GM18951 (cell line): ENCODE measurements at regions not wholly inside any gene's neighbourhood (a gene's known extent, or its start where the extent isn't known, plus 50 kb on each side); places are given as distances from the start of the nearest gene placed in this dataset.
"Not testable (repeated sequence)": the region's sequence is repeated elsewhere in the genome, so short reads cannot be mapped to it uniquely, and the experiment has no call there.

Experiments
- POLR2A ChIP-seq: IDR thresholded peaks from 4 replicates; pipeline ENCODE4 v1.6.1; 2011; ENCODE audit warnings: mild to moderate bottlenecking; ENCODE audit not compliant: insufficient read length, insufficient read depth; ENCODE audit errors: extremely low read depth
- in situ Hi-C: fragments of 300-500 bp; cut with MboI; formaldehyde crosslinking; loops from one replicate; pipeline ENCODE4 v1.12.0; 2022; ENCODE audit warnings: low sequenced_read_pairs, mixed read lengths, inconsistent platforms; ENCODE audit not compliant: unreplicated experiment

DNA sequence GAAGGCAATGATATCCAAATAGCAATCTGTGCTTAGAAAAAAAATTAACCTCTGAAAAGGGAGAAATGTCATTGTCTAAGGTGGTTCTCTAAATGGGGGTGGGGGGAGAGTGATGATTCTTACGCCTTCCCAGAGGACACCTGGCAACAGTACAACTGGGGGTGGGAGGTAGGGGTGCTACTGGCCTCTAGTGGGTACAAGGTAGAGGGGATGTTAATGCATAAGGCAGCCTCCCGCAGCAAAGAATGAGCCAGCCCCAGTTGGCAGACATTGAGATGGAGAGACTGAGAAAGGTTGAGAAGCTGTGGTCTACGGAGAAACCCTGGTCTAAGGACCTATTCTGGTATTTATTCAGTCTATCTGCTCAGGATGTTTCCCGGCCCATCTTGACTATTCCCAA is 472.2 kb upstream of the RUNX1 start:
- TF ChIP-seq POLR2A = no peak
- in situ Hi-C loops = no loop called here

DNA sequence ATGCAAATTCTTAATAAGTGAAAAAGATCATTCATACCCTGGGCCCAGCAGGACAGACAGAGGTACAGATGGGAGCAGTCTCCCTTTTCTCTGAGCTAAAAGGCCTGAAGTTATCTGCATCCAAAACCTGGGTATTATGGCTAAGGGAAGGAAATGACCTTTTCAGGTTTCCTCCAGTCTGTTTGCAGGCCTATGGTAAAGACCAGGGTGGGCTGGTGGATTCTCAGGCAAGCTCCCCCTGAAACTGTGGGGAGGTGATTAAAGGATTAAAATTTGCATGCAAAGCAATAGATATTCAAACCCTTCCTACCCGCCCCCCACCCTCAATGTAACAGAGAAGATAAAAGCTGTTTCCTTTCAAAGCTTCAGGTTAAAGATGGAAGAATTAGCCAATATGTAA is 471.8 kb upstream of the RUNX1 start:
- TF ChIP-seq POLR2A = no peak

DNA sequence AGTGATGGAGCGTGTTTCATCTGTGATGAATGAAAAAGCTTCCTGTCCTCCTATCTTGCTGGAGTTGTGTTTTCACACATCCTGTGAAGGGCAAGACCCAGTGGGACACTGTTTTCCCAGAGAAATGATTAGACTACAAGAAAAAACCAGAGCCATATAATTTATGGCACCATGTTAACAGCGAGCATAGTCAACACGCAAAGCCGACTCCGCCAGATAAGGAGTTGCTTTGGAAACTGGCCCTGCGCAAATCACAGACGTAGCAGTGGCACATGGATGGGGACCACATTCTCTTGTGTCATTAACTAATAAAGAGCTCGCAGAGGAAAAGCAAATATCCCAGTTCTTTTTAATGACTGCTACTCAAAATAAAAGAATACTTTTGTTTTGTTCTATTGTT is 471.2 kb upstream of the RUNX1 start:
- in situ Hi-C loops = no loop called here
- no peak for TF ChIP-seq POLR2A

More for the DNA sequence above, 471.8 kb upstream of the RUNX1 start:
- in situ Hi-C loops = no loop called here

DNA sequence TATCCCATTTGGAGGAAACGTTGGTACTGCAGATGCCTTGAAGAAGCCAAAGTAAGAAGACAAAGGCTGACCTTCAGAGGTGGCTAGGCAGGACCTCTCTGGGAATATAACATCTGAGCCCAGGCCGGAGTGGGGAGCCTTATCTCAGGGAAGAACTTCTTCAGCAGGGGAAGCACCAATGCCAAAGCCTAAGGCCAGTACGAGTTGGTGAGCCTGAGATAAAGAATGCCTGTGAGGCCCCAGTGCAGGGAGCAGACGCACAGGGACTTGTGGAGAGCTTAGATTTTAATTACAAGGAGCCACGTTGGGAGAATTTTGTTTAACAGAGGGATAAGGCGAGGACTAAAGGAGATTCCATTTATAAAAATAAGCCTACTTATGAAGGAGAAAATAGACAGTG is 468.8 kb upstream of the RUNX1 start:
- in situ Hi-C loops = no loop called here
- no peak for TF ChIP-seq POLR2A

DNA sequence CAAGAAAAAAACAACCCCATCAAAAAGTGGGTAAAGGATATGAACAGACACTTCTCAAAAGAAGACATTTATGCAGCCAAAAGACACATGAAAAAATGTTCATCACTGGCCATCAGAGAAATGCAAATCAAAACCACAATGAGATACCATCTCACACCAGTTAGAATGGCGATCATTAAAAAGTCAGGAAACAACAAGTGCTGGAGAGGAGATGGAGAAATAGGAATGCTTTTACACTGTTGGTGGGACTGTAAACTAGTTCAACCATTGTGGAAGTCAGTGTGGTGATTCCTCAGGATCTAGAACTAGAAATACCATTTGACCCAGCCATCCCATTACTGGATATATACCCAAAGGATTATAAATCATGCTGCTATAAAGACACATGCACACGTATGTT is 467.2 kb upstream of the RUNX1 start:
- in situ Hi-C loops = not testable (repeated sequence)

DNA sequence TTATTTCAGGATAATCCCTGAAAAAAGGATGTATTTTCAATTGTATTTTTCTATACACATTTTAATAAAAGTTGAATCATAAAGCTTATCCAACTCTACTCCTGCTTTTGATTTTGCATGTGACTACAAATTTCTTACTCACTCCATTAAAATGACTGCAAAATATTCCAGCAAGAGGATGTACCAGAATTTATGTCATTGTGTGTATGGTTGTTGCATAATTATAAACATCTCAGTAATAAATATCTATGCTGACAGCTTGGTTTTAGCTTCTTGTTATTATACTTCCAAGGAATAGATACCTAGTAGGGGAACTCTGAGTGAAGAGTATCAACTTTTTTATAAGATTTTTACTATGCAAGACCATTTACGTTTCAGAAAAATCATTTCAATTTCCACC is 463.2 kb upstream of the RUNX1 start:
- in situ Hi-C loops = no loop called here

DNA sequence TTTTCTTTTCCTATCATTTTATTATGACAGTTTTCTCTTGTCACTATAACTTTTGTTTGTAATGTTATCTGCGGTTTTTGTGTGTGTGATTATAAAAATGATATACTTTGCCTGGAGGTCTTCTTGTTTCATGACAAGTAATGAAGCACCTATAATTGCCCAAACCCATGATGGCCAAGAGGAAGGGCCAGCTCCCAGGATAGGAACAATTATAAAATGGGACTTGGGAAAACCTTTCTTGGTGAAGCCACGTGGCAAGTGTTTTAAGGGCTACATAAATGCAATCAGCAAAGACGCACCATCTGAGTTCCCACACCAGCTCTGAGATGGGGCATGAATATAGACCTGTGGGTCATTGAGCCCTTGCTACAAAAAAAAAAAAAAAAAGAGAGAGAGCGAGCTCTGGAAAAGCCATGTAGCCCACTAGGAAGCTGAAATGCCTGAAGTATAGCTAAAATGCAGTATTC is 462.6 kb upstream of the RUNX1 start:
- TF ChIP-seq POLR2A = no peak

More for the DNA sequence above, 463.2 kb upstream of the RUNX1 start:
- TF ChIP-seq POLR2A = no peak

DNA sequence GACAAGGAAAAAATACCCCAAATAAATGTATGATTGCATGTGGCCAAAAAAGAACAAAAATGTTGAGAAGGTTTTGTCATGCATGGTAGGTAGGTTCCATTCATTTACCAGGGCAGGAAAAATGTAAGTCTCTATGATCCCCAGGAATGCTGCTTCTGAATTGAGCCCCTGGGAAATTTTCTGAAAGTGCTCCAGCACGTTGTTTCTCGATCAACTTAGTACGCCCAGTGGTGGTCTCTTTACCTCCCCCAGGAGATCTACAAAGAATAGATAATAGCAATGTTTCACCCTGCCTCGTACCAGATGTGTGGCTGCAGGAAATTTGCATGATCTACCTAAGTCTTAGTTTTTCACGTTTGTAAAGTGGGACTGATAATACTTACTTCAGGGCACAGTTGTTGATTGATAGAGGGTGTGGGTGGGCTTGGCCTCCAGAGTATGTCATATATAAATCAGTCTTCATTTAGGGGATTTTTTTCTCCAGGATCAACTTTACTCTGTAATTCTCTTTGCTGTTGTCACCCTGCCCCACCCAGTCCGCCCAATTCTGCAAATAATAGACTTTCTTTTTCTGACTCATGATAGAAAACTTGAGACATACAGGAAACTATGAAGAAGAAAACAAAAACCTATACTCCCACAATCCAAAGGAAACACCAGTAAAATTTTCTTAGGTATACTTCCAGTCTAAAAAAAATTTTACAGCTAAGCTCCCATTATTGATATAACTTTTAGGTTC is 462.0 kb upstream of the RUNX1 start:
- no peak for TF ChIP-seq POLR2A
- in situ Hi-C loops = no loop called here

More for the DNA sequence above, 462.6 kb upstream of the RUNX1 start:
- in situ Hi-C loops = no loop called here

DNA sequence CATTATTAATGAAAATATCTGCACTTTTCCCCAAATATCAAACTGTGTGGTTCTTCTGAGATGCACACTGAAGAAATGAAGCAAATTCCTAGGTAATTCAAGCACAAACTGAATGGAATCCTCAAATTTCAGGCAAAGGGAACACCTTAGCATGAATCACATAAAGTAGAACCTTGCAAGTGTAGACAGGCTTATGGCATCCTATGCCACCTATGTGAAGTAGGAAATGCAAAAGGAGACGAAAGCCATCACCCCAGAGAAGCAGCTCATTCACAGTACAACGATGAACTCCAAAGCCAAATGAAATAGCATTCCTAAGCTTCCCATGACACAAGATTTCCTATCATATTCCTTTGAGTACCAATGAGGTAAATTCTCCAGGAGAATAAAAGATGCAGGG is 461.2 kb upstream of the RUNX1 start:
- TF ChIP-seq POLR2A = no peak
- in situ Hi-C loops = no loop called here

DNA sequence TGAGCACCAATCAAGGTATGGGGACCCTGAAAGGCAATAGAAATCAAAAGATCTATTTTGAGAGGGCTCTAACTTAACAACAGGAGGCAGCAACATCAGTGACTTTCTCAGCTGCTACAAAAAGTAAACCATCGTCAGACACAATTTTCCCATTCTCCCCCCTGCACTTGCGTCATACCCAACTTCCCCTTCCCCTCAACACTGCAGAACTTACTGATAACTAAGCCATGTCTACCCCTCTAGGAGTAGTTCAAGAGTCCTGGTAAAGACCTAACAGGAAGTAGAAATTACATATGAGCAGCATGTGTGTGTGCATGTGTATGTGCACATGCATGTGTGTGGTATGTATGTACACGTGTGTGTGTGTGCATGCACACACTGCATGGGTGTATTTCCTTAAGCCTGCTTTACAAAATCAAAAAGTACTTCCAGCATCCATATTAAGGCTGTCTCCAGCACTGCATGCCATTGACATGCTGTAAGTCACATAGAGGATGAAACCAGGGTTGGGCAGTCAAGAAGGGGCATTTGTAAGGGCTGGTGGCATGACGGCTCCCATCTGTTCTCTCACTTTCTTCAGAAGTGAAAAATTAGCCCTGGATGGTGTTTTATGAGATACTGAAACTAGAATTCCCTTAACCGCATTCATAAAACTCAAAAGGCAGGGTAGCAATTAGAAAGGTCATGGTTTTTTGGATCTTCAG is 460.1 kb upstream of the RUNX1 start:
- no peak for TF ChIP-seq POLR2A
- in situ Hi-C loops = no loop called here

DNA sequence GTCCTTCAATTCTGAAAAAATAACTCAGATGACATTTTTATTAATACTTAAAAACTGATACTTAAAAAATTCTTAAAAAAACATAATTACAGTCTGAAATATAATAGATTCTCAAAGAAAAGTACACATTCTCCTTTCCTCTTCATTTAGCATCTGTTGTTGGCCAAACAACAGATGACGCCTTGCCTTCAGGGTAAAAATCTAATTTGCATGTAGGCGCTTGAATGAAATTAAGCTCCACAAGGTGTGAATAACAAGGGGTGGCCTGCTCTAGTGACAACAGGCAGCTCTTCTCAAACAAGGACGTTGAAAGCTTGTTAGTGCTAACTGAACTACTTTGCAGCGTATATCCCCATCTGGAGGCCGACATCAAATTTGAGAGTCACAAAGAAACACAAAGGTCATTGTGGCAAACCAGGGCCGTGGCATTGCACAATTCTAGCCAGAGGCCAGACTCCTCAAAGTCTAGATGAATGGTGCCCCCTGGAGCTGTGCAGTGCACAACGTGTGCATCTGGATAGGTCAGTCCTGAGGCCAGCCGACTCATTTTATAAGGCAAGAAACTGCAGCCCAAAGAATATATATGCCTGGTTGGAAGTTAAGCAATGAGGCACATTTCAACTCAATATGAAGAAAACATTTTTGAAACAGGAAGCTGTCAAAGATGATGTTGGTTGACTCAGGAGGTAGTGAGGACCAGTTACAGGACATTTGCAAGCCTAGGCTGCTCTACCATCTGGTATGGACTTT is 459.2 kb upstream of the RUNX1 start:
- no peak for TF ChIP-seq POLR2A
- in situ Hi-C loops = no loop called here

DNA sequence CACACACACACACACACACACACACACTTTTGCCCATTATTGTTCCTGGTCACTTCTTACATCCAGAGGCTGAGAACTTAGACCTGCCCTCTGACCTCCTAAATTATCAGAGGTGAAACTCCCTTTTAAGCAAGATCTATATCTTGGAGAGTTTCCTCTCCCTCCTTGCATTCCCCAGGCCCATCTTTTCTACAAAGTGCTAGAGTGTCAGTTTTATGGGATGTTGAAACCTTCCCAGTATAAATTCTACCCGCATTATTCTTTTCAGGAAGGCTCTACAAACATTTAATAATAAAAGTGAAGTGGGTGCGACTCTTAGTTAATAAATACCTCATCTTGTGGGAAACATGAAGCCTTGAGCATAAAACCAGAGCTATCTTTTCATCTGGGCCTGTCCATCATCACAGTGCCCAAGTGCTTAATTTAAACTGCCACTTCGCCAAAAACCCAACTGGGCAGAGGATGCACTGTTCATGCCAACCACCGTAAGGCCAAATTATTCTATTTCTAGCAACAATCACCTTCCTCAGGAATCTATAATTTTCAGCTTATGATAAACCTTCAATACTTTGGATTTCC is 458.2 kb upstream of the RUNX1 start:
- no peak for TF ChIP-seq POLR2A
- in situ Hi-C loops = no loop called here

DNA sequence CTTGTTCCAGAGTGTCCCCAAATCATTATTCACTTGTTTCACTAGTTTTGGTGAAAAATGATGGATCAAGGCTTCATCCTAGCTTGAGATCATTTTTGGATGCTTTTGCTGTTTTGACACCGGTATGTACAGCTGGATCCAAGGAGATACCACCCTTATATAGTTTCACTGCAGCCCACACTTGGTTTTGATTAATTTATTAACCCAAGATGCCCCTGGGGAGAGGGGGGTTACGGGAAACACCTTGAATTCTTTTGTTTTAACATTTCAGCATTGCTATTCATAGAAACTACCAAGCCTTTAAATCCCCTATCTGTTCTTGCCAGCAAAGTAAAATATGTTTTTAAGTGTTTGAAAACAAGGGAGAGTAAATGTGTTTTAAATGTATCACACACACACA is 457.7 kb upstream of the RUNX1 start:
- no peak for TF ChIP-seq POLR2A
- in situ Hi-C loops = no loop called here
